ENCODE measurements at regions not wholly inside any gene's neighbourhood (a gene's known extent, or its start where the extent isn't known, plus 50 kb on each side); places are given as distances from the start of the nearest gene placed in this dataset.

DNA sequence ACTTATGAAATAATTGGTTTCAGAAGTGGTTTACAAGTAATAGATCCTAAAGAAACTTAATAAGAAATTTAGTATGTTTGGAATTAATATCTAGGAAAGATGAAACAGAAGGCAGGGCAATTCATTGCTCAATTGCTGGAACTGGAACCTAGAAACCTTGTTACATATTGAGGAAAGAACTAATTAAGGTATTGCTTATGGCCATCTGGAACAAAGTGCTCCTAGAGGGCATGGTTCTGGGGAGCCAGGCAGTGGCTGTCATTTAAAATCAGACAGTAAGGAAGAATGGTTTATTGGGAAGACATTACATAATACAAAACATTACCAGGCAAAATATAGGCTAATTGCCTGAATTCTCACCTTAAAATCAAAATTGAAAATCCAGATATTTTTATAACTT is 224.1 kb downstream of the SLITRK6 start:
- H3K4me1 ChIP-seq (ENCODE audit: insufficient read depth, low read length), result no peaks in the 10 kb centered on the region
- H3K36me3 ChIP-seq (ENCODE audit: insufficient read depth, low read length), result no peaks in the 10 kb centered on the region
- no peaks in the 10 kb centered on the region for H4K20me1 ChIP-seq (ENCODE audit: insufficient read depth, low read length)
- no peak overlapping the region for H3K4me3 ChIP-seq (ENCODE audit: low read depth in 1 of 2, low read length in 2 of 2)
- no peak overlapping the region for H3K9ac ChIP-seq (ENCODE audit: low read depth, low read length)
- no peak overlapping the region for H2AFZ ChIP-seq (ENCODE audit: low read depth, low read length)
- H3K27me3 ChIP-seq (ENCODE audit: insufficient read depth, low read length, poor library complexity), result no peaks in the 10 kb centered on the region
- no peak overlapping the region for H3K4me2 ChIP-seq (ENCODE audit: insufficient read depth, low read length)
- no peak overlapping the region for H3K27ac ChIP-seq (ENCODE audit: low read length)
- no peak for TF ChIP-seq EZH2 (IDR thresholded peaks at IDR 0.05; ENCODE audit: borderline replicate concordance, low read depth, low read length, severe bottlenecking)
- TF ChIP-seq, protein P1, sequence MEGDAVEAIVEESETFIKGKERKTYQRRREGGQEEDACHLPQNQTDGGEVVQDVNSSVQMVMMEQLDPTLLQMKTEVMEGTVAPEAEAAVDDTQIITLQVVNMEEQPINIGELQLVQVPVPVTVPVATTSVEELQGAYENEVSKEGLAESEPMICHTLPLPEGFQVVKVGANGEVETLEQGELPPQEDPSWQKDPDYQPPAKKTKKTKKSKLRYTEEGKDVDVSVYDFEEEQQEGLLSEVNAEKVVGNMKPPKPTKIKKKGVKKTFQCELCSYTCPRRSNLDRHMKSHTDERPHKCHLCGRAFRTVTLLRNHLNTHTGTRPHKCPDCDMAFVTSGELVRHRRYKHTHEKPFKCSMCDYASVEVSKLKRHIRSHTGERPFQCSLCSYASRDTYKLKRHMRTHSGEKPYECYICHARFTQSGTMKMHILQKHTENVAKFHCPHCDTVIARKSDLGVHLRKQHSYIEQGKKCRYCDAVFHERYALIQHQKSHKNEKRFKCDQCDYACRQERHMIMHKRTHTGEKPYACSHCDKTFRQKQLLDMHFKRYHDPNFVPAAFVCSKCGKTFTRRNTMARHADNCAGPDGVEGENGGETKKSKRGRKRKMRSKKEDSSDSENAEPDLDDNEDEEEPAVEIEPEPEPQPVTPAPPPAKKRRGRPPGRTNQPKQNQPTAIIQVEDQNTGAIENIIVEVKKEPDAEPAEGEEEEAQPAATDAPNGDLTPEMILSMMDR (IDR thresholded peaks at IDR 0.05; ENCODE audit: borderline replicate concordance, extremely low read depth, low read length, poor library complexity, severe bottlenecking), result no peak
- H3K9me3 ChIP-seq (ENCODE audit: insufficient read depth, low read length, severe bottlenecking), result no peaks in the 10 kb centered on the region
- no peaks in the 10 kb centered on the region for H3K79me2 ChIP-seq (ENCODE audit: insufficient read depth, low read length)
- ATAC-seq (ENCODE audit: insufficient read depth, low read depth), result no peak
- DNase-seq, result no peak

DNA sequence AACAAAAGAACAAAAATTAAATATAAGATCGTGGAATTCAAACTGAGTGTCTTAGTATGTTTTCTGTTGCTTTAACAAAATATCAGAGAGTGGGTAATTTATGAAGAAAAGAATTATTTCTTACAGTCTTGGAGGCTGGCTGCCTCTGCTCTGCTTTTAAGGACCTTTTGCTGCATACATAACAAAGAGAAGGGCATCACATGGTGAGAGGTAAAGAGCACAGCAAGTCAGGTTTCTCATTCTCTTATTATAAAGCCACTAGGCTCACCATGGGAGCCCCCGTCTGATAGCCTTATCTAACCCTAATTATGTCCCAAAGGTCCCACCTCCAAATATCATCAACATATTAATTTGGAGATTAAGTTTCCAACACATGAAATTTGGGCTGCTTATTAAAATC is 231.3 kb downstream of the SLITRK6 start:
- Histone ChIP-seq H3K36me3 (ENCODE audit: insufficient read depth, low read length) (no peaks in the 10 kb centered on the region), H3K4me3 (ENCODE audit: low read depth in 1 of 2, low read length in 2 of 2) (no peak overlapping the region), H4K20me1 (ENCODE audit: insufficient read depth, low read length) (no peaks in the 10 kb centered on the region), H2AFZ (ENCODE audit: low read depth, low read length) (no peak overlapping the region), H3K9ac (ENCODE audit: low read depth, low read length) (no peak overlapping the region), H3K9me3 (ENCODE audit: insufficient read depth, low read length, severe bottlenecking) (no peaks in the 10 kb centered on the region), H3K27me3 (ENCODE audit: insufficient read depth, low read length, poor library complexity) (no peaks in the 10 kb centered on the region), H3K4me1 (ENCODE audit: insufficient read depth, low read length) (no peaks in the 10 kb centered on the region), H3K79me2 (ENCODE audit: insufficient read depth, low read length) (no peaks in the 10 kb centered on the region), H3K27ac (ENCODE audit: low read length) (no peak overlapping the region), H3K4me2 (ENCODE audit: insufficient read depth, low read length) (no peak overlapping the region)
- DNase-seq, result no peak
- ATAC-seq (ENCODE audit: insufficient read depth, low read depth), result no peak
- no peak for TF ChIP-seq EZH2 (IDR thresholded peaks at IDR 0.05; ENCODE audit: borderline replicate concordance, low read depth, low read length, severe bottlenecking)
- TF ChIP-seq, protein P1 (IDR thresholded peaks at IDR 0.05; ENCODE audit: borderline replicate concordance, extremely low read depth, low read length, poor library complexity, severe bottlenecking), result no peak

DNA sequence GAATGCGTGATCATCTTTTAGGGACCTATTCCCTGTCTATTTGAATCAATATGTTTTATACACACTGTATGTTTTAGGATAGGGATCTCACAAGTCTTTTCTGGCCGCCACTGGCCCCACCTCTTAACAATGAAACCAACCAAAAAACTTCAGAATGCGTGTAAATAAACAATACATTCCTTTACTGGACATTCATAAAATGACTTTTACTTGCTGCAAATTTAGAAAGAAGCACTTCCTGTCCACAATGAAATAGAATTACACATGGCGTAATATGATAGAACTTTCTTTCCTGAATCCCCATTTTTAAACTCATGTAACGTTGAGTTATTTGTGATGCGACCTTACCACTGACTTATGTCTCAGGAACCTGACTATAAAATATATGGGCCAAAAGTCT is 233.6 kb downstream of the SLITRK6 start:
- Histone ChIP-seq H3K4me1 (ENCODE audit: insufficient read depth, low read length) (no peaks in the 10 kb centered on the region), H3K27me3 (ENCODE audit: insufficient read depth, low read length, poor library complexity) (no peaks in the 10 kb centered on the region), H3K4me3 (ENCODE audit: low read depth in 1 of 2, low read length in 2 of 2) (no peak overlapping the region), H3K79me2 (ENCODE audit: insufficient read depth, low read length) (no peaks in the 10 kb centered on the region), H2AFZ (ENCODE audit: low read depth, low read length) (no peak overlapping the region), H3K27ac (ENCODE audit: low read length) (no peak overlapping the region), H3K4me2 (ENCODE audit: insufficient read depth, low read length) (no peak overlapping the region), H4K20me1 (ENCODE audit: insufficient read depth, low read length) (no peaks in the 10 kb centered on the region), H3K36me3 (ENCODE audit: insufficient read depth, low read length) (no peaks in the 10 kb centered on the region), H3K9me3 (ENCODE audit: insufficient read depth, low read length, severe bottlenecking) (no peaks in the 10 kb centered on the region), H3K9ac (ENCODE audit: low read depth, low read length) (no peak overlapping the region)
- no peak for ATAC-seq (ENCODE audit: insufficient read depth, low read depth)
- no peak for DNase-seq
- TF ChIP-seq, protein P1 (IDR thresholded peaks at IDR 0.05; ENCODE audit: borderline replicate concordance, extremely low read depth, low read length, poor library complexity, severe bottlenecking), result no peak
- no peak for TF ChIP-seq EZH2 (IDR thresholded peaks at IDR 0.05; ENCODE audit: borderline replicate concordance, low read depth, low read length, severe bottlenecking)

DNA sequence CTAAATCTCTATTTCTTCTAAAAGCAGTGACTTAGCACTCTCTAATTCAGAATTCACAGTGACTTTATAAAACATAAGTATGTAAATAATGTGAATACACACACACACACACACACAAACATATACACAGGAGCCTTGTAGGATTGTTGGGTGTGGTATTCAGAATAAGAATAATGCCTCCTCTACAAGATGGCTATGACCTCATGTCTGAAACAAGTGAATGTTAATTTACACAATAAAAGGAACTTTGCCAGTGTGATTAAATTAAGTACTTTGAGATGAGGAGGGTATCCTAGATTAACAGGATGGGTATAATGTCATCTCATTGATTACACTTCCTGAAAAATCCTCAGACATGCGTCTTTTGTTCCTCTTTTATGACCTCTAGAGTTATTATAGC is 234.6 kb downstream of the SLITRK6 start:
- DNase-seq, result no peak

More for the DNA sequence above, 234.6 kb downstream of the SLITRK6 start:
- no peaks in the 10 kb centered on the region for H4K20me1 ChIP-seq (ENCODE audit: insufficient read depth, low read length)
- H3K9me3 ChIP-seq (ENCODE audit: insufficient read depth, low read length, severe bottlenecking), result no peaks in the 10 kb centered on the region
- H3K9ac ChIP-seq (ENCODE audit: low read depth, low read length), result no peak overlapping the region
- H3K36me3 ChIP-seq (ENCODE audit: insufficient read depth, low read length), result no peaks in the 10 kb centered on the region
- no peak overlapping the region for H3K4me3 ChIP-seq (ENCODE audit: low read depth in 1 of 2, low read length in 2 of 2)
- H3K27me3 ChIP-seq (ENCODE audit: insufficient read depth, low read length, poor library complexity), result no peaks in the 10 kb centered on the region
- no peaks in the 10 kb centered on the region for H3K4me1 ChIP-seq (ENCODE audit: insufficient read depth, low read length)
- H2AFZ ChIP-seq (ENCODE audit: low read depth, low read length), result no peak overlapping the region
- H3K27ac ChIP-seq (ENCODE audit: low read length), result no peak overlapping the region
- TF ChIP-seq, protein P1 (IDR thresholded peaks at IDR 0.05; ENCODE audit: borderline replicate concordance, extremely low read depth, low read length, poor library complexity, severe bottlenecking), result no peak
- TF ChIP-seq EZH2 (IDR thresholded peaks at IDR 0.05; ENCODE audit: borderline replicate concordance, low read depth, low read length, severe bottlenecking), result no peak
- H3K79me2 ChIP-seq (ENCODE audit: insufficient read depth, low read length), result no peaks in the 10 kb centered on the region
- no peak for ATAC-seq (ENCODE audit: insufficient read depth, low read depth)
- H3K4me2 ChIP-seq (ENCODE audit: insufficient read depth, low read length), result no peak overlapping the region
